ENCODE measurements at regions not wholly inside any gene's neighbourhood (a gene's known extent, or its start where the extent isn't known, plus 50 kb on each side); places are given as distances from the start of the nearest gene placed in this dataset.

DNA sequence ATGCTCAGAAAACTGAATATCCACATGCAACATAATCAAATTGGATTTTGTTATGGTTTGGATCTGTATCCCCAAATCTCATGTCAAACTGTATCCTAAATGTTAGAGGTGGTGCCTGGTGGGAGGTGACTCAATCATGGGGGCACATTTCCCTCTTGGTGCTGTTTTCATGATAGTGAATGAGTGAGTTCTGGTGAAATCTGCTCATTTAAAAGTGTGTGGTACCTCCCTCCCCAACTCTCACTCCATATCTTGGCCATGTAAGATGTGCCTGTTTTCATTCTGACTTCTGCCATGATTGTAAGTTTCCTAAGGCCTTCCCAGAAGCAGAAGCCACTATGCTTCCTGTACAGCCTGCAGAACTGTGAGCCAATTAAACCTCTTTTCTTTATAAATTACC lies 239.6 kb upstream of the KLF14 start:
- DNase-seq = no peak

DNA sequence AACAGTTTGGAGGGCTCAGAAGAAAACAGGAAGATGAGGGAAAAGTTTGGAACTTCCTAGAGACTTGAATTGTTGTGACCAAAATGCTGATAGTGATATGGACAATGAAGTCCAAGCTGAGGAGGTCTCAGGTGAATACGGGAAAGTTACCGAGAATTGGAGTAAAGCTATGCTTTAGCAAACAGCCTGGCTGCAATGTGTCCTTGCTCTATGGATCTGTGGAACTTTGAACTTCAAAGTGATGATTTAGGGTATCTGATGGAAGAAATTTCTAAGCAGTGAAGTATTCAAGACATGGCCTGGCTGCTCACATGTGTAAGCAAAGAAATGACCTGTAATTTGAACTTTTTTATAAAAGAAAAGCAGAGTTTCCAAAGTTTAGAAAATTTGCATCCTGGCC lies 240.2 kb upstream of the KLF14 start:
- no peak for DNase-seq

DNA sequence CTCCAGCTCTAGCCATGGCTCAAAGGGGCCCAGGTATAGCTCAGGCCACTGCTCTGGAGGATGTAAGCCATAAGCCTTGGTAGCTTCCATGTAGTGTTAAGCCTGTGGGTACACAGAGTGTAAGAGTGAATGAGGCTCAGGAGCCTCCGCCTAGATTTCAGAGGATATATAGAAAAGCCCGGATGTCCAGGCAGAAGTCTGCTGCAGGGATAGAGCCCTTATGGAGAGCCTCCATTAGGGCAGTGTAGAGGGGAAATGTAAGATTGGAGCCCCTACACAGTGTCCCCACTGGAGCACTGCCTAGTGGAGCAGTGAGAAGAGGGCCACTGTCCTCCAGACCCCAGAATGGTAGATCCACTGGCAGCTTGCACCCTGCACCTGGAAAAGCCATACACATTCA lies 240.8 kb upstream of the KLF14 start:
- no peak for DNase-seq

DNA sequence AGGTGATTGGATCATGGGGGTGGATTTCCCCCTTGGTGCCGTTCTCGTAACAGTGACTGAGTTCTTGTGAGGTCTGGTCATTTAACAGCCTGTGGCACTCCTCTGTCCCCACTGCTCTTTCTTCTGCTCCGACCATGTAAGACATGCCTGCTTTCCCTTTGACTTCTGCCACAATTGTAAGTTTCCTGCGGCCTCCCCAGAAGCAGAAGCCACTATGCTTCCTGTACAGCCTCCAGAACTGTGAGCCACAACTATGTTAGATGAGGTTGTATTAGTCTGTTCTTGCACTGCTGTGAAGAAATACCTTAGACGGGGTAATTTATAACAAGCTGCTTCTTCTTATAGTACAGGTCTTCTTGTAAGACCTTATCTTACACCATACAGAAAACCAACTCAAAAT lies 241.7 kb upstream of the KLF14 start:
- no peak for DNase-seq

DNA sequence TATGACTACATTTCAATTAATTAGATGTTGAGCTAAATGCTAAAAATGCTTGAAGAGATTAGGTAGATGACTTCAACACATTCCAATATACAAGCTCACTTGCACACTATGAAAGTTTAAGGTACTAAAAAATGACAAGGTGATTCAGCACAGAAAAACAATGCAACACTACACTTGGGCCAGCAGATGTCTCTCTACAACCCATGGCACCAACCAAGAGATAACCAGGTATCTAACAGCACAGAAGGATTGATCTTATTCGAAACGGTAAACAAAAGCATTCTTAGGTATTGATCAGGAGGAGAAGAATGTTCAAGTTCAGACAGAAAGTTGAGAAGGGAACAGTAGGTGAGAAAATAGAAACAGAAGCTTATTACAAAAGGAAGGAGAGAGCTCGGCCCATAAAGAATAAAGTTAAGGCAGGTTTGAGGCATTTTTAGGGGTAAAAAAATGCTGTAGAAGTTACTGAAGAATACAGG lies 248.2 kb upstream of the KLF14 start:
- DNase-seq = no peak

DNA sequence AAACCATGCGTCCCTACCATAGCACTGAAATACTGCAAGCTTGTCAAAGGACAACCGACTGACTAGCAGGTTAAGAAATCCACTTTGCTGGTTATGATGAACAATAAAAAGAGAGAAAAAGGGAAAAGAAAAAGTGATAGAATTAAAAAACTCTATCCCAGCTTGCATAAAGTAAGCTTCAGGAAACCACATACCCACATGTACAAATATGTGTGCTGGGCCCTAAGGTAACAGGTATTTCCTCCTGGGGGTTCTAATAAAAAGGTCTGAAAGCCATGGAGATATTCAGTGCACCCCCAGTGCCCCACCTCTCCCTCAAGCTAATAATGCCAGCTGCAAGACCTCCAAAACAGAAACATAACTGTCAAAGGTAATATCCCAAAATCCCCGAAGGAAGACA lies 248.6 kb upstream of the KLF14 start:
- no peak for DNase-seq

DNA sequence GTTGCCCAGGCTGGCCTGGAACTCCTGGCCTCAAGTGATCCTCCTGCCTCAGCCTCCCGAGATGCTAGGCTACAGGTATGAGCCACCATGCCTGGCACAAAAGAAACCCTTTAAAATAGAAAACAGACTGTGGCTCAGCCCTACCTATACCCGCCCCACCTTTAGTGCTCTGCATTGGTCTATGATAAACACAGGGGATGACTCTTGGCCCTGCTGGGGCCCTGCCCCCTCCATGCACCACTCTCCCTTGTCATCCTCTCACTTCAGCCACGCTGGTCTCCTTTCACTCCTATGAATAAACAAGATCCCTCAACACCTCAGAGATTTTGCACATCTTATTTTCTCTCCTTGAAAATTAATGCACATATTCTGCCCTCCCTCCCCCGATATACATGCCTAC lies 251.4 kb upstream of the KLF14 start:
- DNase-seq = no peak

DNA sequence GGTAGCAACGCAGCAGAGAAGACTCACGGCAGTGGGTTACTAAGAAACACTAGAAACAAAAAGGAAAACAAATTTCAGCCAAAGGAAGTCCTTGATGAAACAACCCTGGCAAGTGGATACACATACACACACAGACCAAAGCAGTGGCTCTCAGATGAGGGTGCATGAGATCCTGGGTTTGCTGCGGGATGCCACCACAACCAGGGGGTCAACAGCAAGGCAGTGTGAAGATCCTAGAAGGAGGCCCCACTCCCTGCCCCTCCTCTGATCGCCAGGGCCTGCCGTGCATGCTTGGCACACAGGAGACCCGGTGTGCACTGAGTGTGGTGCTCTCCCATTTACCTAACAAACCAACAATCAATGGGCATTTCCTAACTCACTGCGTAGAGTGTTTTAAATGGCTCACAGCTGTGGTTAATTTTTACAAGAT lies 252.3 kb upstream of the KLF14 start:
- no peak for DNase-seq

DNA sequence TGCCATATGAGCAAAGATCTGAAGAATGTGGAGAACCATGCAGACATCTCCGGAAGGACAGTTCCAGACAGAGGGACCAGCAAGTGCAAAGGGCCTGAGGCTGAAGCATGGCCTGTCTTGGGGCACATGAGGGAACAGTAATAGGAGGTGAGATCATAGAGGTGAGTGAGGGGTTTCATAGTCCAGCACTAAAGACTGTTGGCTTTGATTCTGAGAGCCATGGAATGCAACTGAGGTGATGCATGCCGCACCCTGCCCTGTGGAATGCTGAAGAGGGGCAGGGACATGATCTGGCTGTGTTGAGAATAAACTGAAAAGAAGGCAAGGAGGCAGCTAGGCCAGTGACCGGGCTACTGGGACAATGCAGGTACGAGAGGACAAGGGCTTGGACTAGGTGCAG lies 253.1 kb upstream of the KLF14 start:
- no peak for DNase-seq

DNA sequence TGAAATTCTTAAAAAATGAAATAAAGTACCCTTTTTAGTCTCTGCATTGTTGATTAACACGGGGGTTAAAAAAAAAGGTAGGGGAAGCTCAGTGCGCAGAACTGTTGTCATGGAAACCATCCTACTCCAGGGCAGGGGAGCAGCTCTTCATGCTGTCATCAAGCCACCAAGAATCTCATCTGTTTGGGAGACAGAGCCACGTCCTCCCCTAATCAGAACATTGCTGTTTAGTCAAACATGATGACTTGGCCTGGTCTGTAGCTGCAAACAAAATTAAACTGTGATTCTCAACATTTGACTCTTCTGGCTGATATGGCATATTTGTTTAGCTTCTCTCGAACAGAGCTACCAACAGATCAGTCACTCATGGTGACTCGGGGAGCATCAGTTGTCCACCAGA lies 254.4 kb upstream of the KLF14 start:
- DNase-seq = no peak

DNA sequence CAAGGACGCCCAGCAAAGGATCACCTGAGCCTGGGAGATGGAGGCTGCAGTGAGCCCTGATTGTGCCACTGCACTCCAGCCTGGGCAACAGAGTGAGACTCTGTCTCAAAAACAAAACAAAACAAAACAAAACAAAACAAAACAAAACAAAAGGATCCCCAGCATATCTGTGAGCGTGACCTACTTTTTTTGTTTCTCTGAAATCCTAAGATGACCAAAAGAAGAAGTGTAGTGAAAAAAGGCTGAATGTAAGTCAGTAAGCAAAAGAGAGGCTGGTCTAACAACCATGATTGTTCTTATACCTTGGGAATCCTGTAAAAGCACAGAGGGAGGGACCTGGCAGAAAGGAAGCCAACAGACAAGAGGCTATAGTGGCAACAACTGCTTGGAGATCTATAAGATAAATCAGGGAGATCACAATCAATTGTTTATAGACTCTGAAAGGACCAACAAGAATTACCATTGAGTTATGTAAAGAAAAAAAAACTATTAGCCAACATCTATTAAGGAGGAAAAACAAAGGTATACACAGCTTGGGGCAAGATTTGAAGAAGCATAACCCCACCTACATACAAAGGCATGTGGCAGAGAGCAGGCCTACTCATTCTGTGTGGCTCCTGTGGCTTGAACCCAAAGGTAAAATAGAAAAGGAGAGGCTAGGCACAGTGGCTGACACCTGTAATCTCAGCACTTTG lies 255.2 kb upstream of the KLF14 start:
- no peak for DNase-seq

DNA sequence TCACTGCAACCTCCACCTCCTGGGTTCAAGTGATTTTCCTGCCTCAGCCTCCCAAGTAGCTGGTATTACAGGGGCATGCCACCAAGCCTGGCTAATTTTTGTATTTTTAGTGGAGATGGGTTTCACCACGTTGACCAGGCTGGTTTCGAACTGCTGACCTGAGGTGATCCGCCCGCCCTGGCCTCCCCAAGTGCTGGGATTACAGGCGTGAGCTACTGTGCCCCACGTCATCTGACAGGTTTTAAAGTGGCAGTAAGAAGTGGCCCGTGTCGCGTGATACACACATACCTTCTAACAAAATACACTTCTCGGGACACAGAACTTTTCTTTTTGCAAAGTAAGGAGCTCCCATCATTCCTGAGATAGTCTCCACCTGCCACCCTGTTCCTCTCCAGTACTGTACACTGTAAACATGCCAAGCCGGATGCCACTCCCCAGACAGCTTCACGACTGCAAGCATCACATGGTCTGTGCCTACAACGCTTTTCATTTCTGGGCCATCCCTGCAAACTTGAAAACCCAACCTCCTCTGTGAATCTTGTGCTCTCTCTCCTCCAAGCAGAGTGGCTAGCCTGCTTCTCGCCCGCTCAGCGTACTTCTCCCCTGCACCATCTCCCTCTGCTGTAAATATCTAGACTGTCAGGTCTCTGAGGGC lies 256.3 kb upstream of the KLF14 start:
- no peak for DNase-seq

DNA sequence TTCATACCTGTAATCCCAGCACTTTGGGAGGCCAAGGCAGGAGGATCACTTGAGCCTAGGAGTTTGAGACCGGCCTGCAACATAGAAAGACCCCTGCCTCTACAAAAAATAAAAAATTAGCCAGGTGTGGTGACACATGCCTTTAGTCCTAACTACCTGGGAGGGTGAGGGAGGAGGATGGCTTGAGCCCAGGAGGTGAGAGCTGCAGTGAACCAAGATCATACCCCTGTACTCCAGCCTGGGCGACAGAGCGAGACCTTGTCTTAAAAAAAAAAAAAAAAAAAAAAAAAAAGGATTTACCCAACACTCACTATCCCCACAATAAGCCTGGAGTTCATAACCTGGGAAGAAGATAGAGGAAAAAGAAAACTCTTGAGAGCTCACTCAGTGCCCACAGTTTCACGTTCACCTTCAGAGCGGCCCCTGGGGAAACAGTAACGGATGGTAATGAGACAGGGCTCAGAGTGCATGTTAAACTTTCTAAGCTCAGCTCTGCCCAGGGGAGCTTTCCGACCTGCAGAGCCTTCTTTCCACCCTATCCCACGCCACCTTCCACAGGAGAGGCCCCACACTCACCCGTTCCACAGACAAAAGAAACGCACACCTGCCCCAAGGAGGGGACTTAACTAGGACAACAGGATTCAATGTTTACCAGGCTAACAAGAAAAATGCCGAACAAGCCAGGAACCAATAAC lies 259.8 kb upstream of the KLF14 start:
- DNase-seq = no peak

DNA sequence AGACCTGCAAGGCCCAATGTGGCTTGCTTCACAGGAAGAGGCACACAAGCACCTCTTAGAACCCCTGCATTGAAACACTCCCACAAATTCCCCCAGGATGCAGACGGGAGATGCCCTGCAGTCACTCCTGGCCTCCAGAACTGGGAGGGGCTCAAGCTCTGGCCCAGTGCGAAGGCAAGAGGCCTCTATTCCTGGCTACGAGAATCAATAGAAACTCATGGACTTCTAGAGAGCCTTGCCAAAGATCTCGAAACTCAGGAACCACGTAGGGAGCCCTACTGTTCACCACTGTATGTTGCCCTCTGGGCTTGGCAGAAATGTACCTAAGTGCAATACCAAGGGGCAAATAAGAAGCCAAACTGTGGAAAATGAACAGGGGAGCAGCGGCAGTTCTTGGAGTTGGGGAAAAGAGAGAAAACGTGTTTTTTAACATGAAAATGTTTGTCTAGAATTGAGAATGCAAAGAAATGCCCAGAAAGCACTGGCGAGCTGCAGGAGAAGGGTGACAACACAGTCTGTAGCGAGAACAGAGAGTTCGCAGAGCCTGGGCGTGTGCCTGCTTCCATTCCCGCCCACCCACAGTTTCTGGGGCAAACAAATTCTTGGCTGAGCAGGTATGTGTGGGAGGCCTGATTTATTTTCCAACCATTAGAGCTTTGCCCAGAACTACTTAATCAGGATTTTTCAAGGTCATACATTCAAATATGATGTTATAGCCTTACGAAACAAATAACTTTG lies 260.5 kb upstream of the KLF14 start:
- DNase-seq = no peak

DNA sequence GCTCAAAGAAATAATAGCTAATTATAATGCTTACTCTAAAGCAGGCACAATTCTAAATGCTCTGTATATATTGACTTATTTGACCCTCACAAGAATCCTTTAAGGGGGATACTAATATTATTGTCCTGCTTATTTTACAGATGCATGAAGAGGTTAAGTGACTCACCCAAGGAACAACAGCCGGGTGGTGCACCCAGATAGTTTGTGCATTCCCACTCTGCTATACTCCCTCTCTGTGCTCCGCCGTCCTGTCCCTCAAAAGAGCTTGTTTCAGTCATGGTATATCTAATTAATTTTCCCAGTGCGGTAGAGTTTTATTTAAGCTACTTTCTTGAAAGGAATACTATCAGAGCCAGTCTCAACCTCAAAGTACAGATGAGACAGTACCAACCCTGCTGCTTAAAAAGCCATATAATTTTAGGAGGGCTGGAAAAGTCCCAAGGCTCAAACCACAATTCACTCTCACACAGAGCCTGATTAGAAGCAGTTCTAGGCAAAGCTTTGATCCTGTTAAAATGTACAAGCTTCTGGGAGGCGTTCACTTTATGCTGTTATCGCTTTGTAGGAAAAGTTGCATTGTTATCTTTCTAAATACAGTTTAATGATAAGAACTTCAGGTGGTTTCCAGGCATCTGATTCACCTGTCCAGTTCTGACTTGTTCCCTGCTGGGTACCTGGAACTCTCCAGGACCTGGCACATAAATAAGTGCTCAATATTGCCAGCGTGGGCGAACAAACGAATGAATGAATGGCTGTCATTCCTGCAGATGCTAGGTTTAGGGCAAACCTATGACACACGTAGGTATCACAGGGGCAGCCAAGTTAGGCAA lies 261.5 kb upstream of the KLF14 start:
- no peak for DNase-seq

DNA sequence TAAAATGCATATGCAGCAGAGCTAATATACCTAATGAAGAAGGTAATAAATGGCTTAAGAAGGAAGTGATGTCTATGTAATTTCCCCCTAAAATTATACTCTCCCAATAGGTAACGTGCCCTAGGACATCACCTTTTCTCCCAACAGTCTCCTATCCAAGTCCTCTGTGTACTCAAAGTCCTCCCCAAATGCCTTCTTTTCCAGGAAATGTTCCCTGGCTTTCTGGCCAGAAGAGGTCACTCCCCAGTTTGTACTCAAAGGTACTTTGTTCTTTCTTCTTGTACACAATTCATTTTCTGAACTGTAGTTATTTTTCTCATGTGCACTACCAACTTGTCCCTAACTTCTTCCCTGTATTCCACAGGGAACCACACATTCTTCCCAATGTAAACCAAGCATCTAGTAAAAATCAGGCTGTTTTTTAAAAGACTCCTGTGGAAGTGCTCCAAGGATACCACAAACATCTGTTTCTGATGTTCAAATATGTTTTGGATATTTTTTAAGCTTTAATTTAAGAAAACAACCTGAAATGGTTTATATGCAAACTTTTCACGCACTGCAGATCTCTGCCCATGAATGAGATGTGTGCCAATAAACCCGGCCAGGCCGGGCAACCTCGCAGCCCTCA lies 262.3 kb upstream of the KLF14 start:
- DNase-seq = no peak

DNA sequence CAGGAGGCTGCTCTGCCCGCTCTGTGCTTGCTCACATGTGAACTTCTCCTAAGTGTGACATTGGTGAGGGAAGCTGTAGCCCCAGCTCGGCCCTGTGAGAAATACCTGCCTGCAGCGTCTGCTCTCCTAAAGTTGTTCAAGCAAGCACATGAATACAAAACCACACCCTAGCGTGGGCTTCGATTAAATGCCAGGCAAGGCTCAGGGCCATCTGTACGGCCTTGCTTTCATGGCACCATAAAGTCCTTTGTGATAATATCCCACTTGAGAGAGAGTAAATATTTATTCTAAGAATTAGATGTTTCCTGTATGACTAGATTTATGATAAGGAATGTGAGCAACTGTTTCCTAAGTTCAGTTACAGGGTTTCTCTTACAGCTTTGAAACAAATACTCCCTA lies 262.8 kb upstream of the KLF14 start:
- DNase-seq = no peak

DNA sequence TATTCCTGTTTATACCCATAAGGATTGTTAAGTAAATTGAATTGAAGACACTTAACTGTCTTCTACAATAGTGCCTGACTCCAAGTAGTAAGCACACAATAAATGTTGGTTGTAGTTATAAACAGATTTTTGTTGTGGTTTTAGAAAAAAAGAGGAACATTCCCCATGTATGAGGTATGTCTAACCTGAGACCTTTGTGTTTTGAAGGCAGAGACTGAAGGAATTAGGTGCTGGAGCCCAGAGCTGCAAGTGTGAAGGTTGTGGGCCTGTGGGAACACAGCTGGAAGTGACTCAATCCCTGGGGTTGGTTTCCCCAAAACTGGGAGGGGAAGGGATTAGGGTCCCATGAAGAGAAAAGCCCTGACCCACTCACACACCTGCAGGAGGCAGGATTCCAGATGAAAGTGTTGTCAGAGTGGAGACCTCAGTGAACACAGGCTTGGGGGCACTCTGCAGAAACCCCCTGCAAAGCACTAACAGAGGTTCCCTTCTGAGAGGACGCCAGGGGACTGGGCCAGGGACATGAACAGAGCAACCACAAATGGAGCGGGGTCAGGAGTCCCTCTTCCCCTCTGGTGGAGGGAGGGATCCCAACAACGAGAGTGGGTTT lies 265.1 kb upstream of the KLF14 start:
- DNase-seq = no peak

DNA sequence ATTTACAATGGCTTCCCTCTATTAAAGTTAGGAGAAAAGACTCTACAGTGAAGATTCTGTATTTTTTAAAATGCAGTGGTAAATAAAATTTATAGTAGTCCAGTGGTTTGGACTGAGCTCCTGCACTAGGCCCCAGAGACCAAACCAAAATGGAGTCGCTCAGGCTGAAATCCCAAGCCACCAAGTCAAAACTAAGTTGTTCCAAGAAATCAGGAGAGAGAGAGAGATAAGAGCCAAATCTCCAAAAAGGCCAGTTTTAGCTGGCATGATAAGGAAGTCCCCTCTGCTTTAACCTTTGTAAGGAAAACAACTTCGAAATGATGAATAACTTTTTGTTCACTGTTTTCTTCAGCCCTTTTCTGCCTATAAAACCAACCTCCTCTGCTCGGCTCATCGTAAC lies 265.9 kb upstream of the KLF14 start:
- no peak for DNase-seq

DNA sequence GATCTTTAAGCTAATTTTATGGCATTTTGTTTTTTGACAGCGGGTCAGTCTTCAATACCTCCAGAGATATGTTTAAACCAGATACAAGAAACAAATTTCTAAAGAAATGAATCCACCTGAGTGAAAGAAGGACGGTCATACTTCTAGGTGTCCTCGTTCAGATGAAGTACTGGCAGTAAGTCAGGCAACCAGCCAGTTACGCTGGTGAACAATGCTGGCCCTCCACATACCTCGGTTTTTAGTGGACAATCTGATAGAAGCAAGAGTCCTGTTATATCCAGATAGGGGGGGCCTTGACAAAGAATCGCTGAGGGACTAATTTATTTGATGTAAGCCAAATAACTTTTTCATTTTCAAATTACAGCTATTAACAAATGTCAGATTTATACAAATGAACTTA lies 266.4 kb upstream of the KLF14 start:
- DNase-seq = no peak

DNA sequence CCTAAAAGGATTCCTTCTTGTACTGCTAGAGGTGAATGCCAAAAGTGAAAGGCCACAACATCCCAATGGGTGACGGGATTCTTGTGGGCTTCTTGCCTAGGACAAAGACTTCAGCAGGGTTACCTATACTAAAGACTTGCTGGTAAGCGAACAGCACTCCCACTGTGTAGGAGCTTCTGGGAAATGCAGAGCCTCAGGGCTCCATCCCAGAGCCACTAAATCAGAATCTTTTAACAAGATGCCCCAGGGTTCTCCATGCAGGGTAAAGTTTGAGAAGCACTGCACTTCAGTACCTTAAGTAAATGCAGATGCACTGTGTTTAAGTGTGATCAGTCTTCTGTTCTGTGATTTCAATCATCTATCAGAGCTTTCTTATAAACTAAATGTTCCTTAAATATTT lies 266.9 kb upstream of the KLF14 start:
- DNase-seq = no peak

DNA sequence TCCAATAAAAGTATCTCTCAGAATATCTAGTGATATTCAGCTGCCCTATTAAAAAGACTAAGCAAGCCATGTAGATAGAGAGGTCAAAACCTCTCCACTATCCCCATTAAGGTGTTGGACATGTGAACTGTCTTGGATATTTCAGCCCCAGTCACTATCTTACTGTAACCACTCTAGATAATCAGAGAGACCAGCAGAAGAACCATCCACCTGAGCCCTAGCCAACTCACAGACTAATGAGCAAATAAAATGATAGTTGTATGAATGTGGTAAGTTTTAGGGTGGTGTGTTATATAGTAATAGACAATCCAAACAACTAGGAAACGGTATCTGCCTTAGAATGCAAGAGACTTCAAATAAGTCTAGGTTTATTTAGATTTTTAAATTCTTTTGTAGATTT lies 268.6 kb upstream of the KLF14 start:
- DNase-seq = no peak

Data from NK-92 treated with Interleukin-12 subunit alpha and Interleukin-12 subunit beta, amount 100 ng/mL, for 24 hours (cell line).